ENCODE measurements at regions not wholly inside any gene's neighbourhood (a gene's known extent, or its start where the extent isn't known, plus 50 kb on each side); places are given as distances from the start of the nearest gene placed in this dataset.

GRCh38 chr10:42949287-42949686, 127.6 kb upstream of the RET start:
- TF ChIP-seq, protein P1, sequence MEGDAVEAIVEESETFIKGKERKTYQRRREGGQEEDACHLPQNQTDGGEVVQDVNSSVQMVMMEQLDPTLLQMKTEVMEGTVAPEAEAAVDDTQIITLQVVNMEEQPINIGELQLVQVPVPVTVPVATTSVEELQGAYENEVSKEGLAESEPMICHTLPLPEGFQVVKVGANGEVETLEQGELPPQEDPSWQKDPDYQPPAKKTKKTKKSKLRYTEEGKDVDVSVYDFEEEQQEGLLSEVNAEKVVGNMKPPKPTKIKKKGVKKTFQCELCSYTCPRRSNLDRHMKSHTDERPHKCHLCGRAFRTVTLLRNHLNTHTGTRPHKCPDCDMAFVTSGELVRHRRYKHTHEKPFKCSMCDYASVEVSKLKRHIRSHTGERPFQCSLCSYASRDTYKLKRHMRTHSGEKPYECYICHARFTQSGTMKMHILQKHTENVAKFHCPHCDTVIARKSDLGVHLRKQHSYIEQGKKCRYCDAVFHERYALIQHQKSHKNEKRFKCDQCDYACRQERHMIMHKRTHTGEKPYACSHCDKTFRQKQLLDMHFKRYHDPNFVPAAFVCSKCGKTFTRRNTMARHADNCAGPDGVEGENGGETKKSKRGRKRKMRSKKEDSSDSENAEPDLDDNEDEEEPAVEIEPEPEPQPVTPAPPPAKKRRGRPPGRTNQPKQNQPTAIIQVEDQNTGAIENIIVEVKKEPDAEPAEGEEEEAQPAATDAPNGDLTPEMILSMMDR (optimal IDR thresholded peaks at IDR 0.05 in 1 of 3, IDR thresholded peaks at IDR 0.05 in 1 of 3, conservative IDR thresholded peaks at IDR 0.05 in 1 of 3; ENCODE audit: extremely low read depth in 1 of 3, insufficient read depth in 2 of 3, low read length in 3 of 3), result no peak
- no peak for TF ChIP-seq EZH2 (IDR thresholded peaks at IDR 0.05; ENCODE audit: low read length)
